Lower leg skin (tissue), 3 donors: ENCODE measurements at regions not wholly inside any gene's neighbourhood (a gene's known extent, or its start where the extent isn't known, plus 50 kb on each side); places are given as distances from the start of the nearest gene placed in this dataset.

Source experiments
- CTCF ChIP-seq, 3 donors: fragments of 450-650 bp; IDR thresholded peaks; one replicate each; pipeline ENCODE4 v1.5.1; 2016; ENCODE audit warnings: antibody characterized with exemption in 3 of 3, mild to moderate bottlenecking in 3 of 3, moderate library complexity in 2 of 3
- POLR2A ChIP-seq, 2 donors: fragments of 450-650 bp; IDR thresholded peaks; one replicate each; pipeline ENCODE4 v1.6.1; 2016 to 2017; ENCODE audit warnings: antibody characterized with exemption in 2 of 2, mild to moderate bottlenecking in 1 of 2, moderate library complexity in 1 of 2

GRCh38 chr2:16392647-16393499 is 272.8 kb downstream of the CYRIA start:
- TF ChIP-seq CTCF (IDR thresholded peaks at IDR 0.05) (no peak), POLR2A (IDR thresholded peaks at IDR 0.05) (no peak)
